Activated CD8-positive, alpha-beta T cell treated with anti-CD3 and anti-CD28 coated beads, Interleukin-2, amount 10 ng/mL, durations not matched to agents 7 days and 5 days (primary cell): ENCODE measurements at regions not wholly inside any gene's neighbourhood (a gene's known extent, or its start where the extent isn't known, plus 50 kb on each side); places are given as distances from the start of the nearest gene placed in this dataset.

ENCODE experiments used
- ATAC-seq: fragments of 150-1000 bp; cut with Tn5 transposase; one replicate; pipeline ENCODE4 v1.10.0; 2021; ENCODE audit warnings: moderate library complexity
- CTCF ChIA-PET: fragments of 350-600 bp; sonication (Branson Sonifier 250); formaldehyde crosslinking; loops from one replicate; lab custom pipeline; 2021; ENCODE audit warnings: antibody characterized with exemption; lab: Charles Lee
- POLR2A ChIA-PET: fragments of 350-600 bp; sonication (Branson Sonifier 250); formaldehyde crosslinking; loops from one replicate; lab custom pipeline; 2021; ENCODE audit warnings: antibody characterized with exemption; lab: Charles Lee
- DNase-seq: peaks from one replicate; pipeline ENCODE4 v3.0.0-alpha.2; 2020
- H3K27ac Mint-ChIP-seq: one replicate; pipeline ENCODE4 v1.8.0; 2021; ENCODE audit warnings: mild to moderate bottlenecking, mixed read lengths
- H3K27me3 Mint-ChIP-seq: one replicate; pipeline ENCODE4 v1.8.0; 2021; ENCODE audit warnings: low read depth, mixed read lengths
- H3K36me3 Mint-ChIP-seq: one replicate; pipeline ENCODE4 v1.8.0; 2021; ENCODE audit warnings: low read depth, mixed read lengths
- H3K4me1 Mint-ChIP-seq: one replicate; pipeline ENCODE4 v1.8.0; 2021; ENCODE audit warnings: low read depth, mixed read lengths
- H3K4me3 Mint-ChIP-seq: one replicate; pipeline ENCODE4 v1.8.0; 2021; ENCODE audit warnings: mild to moderate bottlenecking, mixed read lengths
- H3K9me3 Mint-ChIP-seq: one replicate; pipeline ENCODE4 v1.8.0; 2022; ENCODE audit warnings: mixed read lengths; ENCODE audit not compliant: insufficient read depth

- ChIA-PET CTCF (no interaction called here), POLR2A (no interaction called here)
- ATAC-seq: no peak
- Mint-ChIP-seq H3K36me3 (no peaks in the 10 kb centered on the region), H3K27me3 (no peaks in the 10 kb centered on the region), H3K9me3 (no peaks in the 10 kb centered on the region), H3K4me1 (no peaks in the 10 kb centered on the region), H3K4me3 (no peak overlapping the region), H3K27ac (no peak overlapping the region)
- no peak for DNase-seq
These were observed 95.3 kb upstream of the MAGI2 start for GRCh38 chr7:79548727-79549126.

DNA sequence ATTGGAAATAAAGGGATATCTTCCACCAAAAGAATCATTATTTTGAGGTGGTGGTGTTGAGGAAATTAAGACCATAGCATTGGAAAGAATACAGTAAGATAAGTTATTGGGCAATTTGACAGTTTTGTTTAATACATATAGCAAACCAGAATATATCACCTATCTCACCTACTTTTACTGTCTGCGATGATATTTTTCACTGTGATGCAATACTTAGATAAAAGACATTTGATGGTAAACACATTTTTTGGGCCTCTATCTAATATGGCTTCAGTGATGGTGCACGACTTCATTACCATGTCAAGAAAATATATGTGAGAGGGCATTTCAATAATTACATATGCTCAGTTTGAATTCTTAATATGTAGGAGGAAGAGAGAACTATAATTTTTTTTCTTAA lies 93.7 kb upstream of the MAGI2 start:
- Mint-ChIP-seq H3K9me3 (no peaks in the 10 kb centered on the region), H3K36me3 (no peaks in the 10 kb centered on the region), H3K27me3 (no peaks in the 10 kb centered on the region), H3K4me3 (no peak overlapping the region), H3K27ac (no peak overlapping the region), H3K4me1 (no peaks in the 10 kb centered on the region)
- POLR2A ChIA-PET: no interaction called here
- ATAC-seq (no peak), DNase-seq (no peak)
- CTCF ChIA-PET: no interaction called here

GRCh38 chr7:79540592-79540991 lies 87.1 kb upstream of the MAGI2 start:
- ChIA-PET CTCF (no interaction called here), POLR2A (no interaction called here)
- Mint-ChIP-seq H3K9me3 (no peaks in the 10 kb centered on the region), H3K27ac (no peak overlapping the region), H3K27me3 (no peaks in the 10 kb centered on the region), H3K4me1 (no peaks in the 10 kb centered on the region), H3K36me3 (no peaks in the 10 kb centered on the region), H3K4me3 (no peak overlapping the region)
- DNase-seq (no peak), ATAC-seq (no peak)

DNA sequence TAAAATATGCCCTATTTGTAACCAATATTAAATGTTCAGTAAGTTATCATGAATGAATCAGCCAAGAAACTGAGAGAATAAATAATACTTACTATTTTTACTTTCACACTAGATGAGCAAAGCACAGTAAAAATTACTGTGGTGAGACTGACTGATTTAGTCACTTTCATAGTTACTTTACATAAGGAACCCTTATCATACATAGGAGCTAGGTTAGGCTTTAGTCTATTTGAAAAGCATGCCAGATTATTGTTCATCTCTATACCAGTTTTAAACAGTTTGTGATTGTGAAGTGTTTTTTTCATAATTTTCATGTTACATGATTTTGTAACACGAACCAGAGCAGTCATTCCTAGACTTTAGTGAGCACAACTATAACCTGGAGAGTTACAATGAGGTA lies 80.7 kb upstream of the MAGI2 start:
- H3K4me3 Mint-ChIP-seq: no peak overlapping the region
- no peaks in the 10 kb centered on the region for H3K4me1 Mint-ChIP-seq
- H3K9me3 Mint-ChIP-seq: no peaks in the 10 kb centered on the region
- H3K36me3 Mint-ChIP-seq: no peaks in the 10 kb centered on the region
- no peak overlapping the region for H3K27ac Mint-ChIP-seq
- H3K27me3 Mint-ChIP-seq: no peaks in the 10 kb centered on the region
- DNase-seq (no peak), ATAC-seq (no peak)
- POLR2A ChIA-PET: no interaction called here
- CTCF ChIA-PET: no interaction called here

GRCh38 chr7:79531905-79532664 lies 78.6 kb upstream of the MAGI2 start:
- H3K36me3 Mint-ChIP-seq: no peaks in the 10 kb centered on the region
- no peaks in the 10 kb centered on the region for H3K4me1 Mint-ChIP-seq
- no peaks in the 10 kb centered on the region for H3K9me3 Mint-ChIP-seq
- no peaks in the 10 kb centered on the region for H3K27me3 Mint-ChIP-seq
- no peak overlapping the region for H3K27ac Mint-ChIP-seq
- ChIA-PET POLR2A (no interaction called here), CTCF (no interaction called here)
- no peak for DNase-seq
- no peak overlapping the region for H3K4me3 Mint-ChIP-seq
- ATAC-seq: no peak

GRCh38 chr7:79531116-79531515 lies 77.6 kb upstream of the MAGI2 start:
- no peak for ATAC-seq
- Mint-ChIP-seq H3K27ac (no peak overlapping the region), H3K36me3 (no peaks in the 10 kb centered on the region)

GRCh38 chr7:79529881-79530235 lies 76.4 kb upstream of the MAGI2 start:
- no peaks in the 10 kb centered on the region for H3K27me3 Mint-ChIP-seq
- DNase-seq (no peak), ATAC-seq (no peak)
- no peak overlapping the region for H3K27ac Mint-ChIP-seq
- no peaks in the 10 kb centered on the region for H3K9me3 Mint-ChIP-seq
- no peak overlapping the region for H3K4me3 Mint-ChIP-seq
- CTCF ChIA-PET: no interaction called here
- POLR2A ChIA-PET: no interaction called here
- H3K4me1 Mint-ChIP-seq: no peaks in the 10 kb centered on the region
- no peaks in the 10 kb centered on the region for H3K36me3 Mint-ChIP-seq

More at GRCh38 chr7:79531116-79531515, 77.6 kb upstream of the MAGI2 start:
- CTCF ChIA-PET: interaction anchor here (0.5 kb wide), 1 partner anchor 260 kb away, joined by 3 read pairs; no protein-coding TSS in a partner anchor
- DNase-seq: no peak
- POLR2A ChIA-PET: no interaction called here
- no peak overlapping the region for H3K4me3 Mint-ChIP-seq
- H3K4me1 Mint-ChIP-seq: no peaks in the 10 kb centered on the region
- H3K27me3 Mint-ChIP-seq: no peaks in the 10 kb centered on the region
- no peaks in the 10 kb centered on the region for H3K9me3 Mint-ChIP-seq

DNA sequence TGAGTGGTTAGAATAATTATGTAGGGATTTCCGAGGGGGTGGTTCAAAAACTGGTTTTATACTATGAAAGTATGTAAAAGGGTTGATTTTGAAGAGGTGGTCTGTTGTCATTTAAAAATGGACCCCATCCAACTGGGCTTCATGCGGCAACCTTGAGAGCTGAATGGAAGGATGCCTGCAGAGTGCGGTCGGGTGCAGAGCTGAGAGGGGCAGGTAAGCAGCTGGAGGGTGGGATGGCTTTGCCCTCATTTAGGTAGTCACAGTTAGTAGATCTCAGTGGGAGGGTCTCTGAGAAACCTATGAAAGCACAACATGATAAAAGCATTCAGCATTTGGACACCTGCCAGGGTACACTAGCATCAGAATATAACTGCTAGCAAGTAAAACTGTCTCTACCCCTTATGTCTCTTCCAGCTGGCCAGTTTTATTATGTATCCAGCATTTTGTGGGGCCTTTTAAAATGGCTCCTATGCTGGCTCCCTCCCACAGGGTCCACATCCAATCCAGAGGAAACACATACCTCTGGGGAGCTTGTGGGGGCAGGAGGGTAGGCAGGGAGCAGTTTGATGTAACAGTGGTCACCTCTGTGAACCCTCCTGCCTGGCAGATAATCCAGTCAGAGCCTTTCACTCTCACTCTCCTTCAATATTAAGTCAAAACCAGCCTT lies 75.9 kb upstream of the MAGI2 start:
- H3K4me1 Mint-ChIP-seq: no peaks in the 10 kb centered on the region

GRCh38 chr7:79528421-79528820 lies 75.0 kb upstream of the MAGI2 start:
- no peak for DNase-seq
- Mint-ChIP-seq H3K4me1 (no peaks in the 10 kb centered on the region), H3K27ac (no peak overlapping the region), H3K27me3 (no peaks in the 10 kb centered on the region), H3K36me3 (no peaks in the 10 kb centered on the region), H3K4me3 (no peak overlapping the region), H3K9me3 (no peaks in the 10 kb centered on the region)
- ChIA-PET POLR2A (no interaction called here), CTCF (no interaction called here)
- no peak for ATAC-seq

More for the DNA sequence above, 75.9 kb upstream of the MAGI2 start:
- no peaks in the 10 kb centered on the region for H3K27me3 Mint-ChIP-seq
- no peak for DNase-seq
- H3K27ac Mint-ChIP-seq: no peak overlapping the region
- no peaks in the 10 kb centered on the region for H3K36me3 Mint-ChIP-seq
- POLR2A ChIA-PET: no interaction called here
- CTCF ChIA-PET: no interaction called here
- H3K4me3 Mint-ChIP-seq: no peak overlapping the region
- no peaks in the 10 kb centered on the region for H3K9me3 Mint-ChIP-seq
- ATAC-seq: no peak

DNA sequence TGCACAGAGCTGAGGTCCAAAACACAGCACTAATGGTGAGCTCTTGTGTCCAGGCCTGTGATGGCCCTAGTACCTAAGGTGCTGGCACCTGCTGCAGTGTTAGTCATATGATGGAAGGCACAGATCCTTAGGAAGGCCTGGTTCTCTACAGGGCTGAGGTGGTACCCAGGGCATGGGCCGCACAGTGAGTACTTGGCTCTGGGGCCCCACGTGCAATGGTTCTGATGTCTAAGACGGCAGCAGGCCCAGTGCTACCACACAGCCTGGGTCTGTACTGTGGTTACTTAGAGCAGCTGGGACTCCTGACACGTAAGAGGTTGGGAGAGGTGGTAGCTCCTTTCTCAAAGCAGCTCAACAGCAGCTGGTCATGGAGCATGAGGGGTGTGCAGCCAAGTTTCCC lies 70.6 kb upstream of the MAGI2 start:
- H3K36me3 Mint-ChIP-seq: no peaks in the 10 kb centered on the region
- no peaks in the 10 kb centered on the region for H3K9me3 Mint-ChIP-seq
- no peak overlapping the region for H3K27ac Mint-ChIP-seq
- no peak for ATAC-seq
- ChIA-PET POLR2A (no interaction called here), CTCF (no interaction called here)
- H3K4me1 Mint-ChIP-seq: no peaks in the 10 kb centered on the region
- no peak overlapping the region for H3K4me3 Mint-ChIP-seq
- no peak for DNase-seq
- H3K27me3 Mint-ChIP-seq: no peaks in the 10 kb centered on the region

- ATAC-seq (no peak), DNase-seq (no peak)
- POLR2A ChIA-PET: no interaction called here
- CTCF ChIA-PET: no interaction called here
- no peak overlapping the region for H3K27ac Mint-ChIP-seq
- no peaks in the 10 kb centered on the region for H3K36me3 Mint-ChIP-seq
- H3K9me3 Mint-ChIP-seq: no peaks in the 10 kb centered on the region
- H3K4me1 Mint-ChIP-seq: no peaks in the 10 kb centered on the region
- H3K27me3 Mint-ChIP-seq: no peaks in the 10 kb centered on the region
- no peak overlapping the region for H3K4me3 Mint-ChIP-seq
These were observed 70.0 kb upstream of the MAGI2 start for GRCh38 chr7:79523436-79523835.

DNA sequence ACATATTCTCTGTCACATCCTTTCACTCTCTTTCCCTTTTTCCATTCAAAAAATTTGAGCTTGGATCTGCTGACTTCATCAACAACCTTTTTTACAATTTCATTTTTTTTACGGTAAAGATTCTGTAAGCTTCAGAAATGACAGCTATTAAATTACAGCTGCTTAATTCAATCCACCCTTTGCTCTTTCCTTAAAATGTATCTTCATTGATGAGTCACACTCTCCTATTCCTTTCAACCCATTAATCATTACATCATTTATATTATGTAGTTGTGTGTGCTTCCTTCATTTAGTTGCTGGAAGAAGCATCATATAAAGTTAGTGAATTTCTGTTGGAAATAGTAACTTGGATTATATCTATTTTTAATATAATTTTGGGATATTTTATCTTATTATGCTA lies 67.1 kb upstream of the MAGI2 start:
- ChIA-PET CTCF (no interaction called here), POLR2A (no interaction called here)
- Mint-ChIP-seq H3K4me1 (no peaks in the 10 kb centered on the region), H3K4me3 (no peak overlapping the region), H3K36me3 (no peaks in the 10 kb centered on the region), H3K27ac (no peak overlapping the region), H3K27me3 (no peaks in the 10 kb centered on the region), H3K9me3 (no peaks in the 10 kb centered on the region)
- DNase-seq (no peak), ATAC-seq (no peak)
